ENCODE measurements at regions not wholly inside any gene's neighbourhood (a gene's known extent, or its start where the extent isn't known, plus 50 kb on each side); places are given as distances from the start of the nearest gene placed in this dataset.

- no peaks in the 10 kb centered on the region for H3K27me3 ChIP-seq (ENCODE audit: insufficient read depth, low read depth, severe bottlenecking)
- H3K27ac ChIP-seq, result no peak overlapping the region
- no peak overlapping the region for H3K4me3 ChIP-seq (ENCODE audit: low read depth, low read length)
- H3K36me3 ChIP-seq, result no peaks in the 10 kb centered on the region
- H3K9me3 ChIP-seq (ENCODE audit: severe bottlenecking), result no peaks in the 10 kb centered on the region
- no peak for TF ChIP-seq CTCF (IDR thresholded peaks at IDR 0.05; ENCODE audit: low read depth, low read length)
- DNase-seq, result no peak
These were observed 596.6 kb downstream of the PTPRU start for GRCh38 chr1:29832936-29833335.

GRCh38 chr1:29832471-29832870, 596.1 kb downstream of the PTPRU start:
- Histone ChIP-seq H3K27ac (no peak overlapping the region), H3K27me3 (ENCODE audit: insufficient read depth, low read depth, severe bottlenecking) (no peaks in the 10 kb centered on the region), H3K9me3 (ENCODE audit: severe bottlenecking) (no peaks in the 10 kb centered on the region), H3K4me3 (ENCODE audit: low read depth, low read length) (no peak overlapping the region), H3K36me3 (no peaks in the 10 kb centered on the region)
- DNase-seq, result no peak
- TF ChIP-seq CTCF (IDR thresholded peaks at IDR 0.05; ENCODE audit: low read depth, low read length), result no peak

GRCh38 chr1:29831500-29832117, 595.3 kb downstream of the PTPRU start:
- DNase-seq, result no peak
- Histone ChIP-seq H3K27me3 (ENCODE audit: insufficient read depth, low read depth, severe bottlenecking) (no peaks in the 10 kb centered on the region), H3K27ac (no peak overlapping the region), H3K4me3 (ENCODE audit: low read depth, low read length) (no peak overlapping the region), H3K9me3 (ENCODE audit: severe bottlenecking) (no peaks in the 10 kb centered on the region), H3K36me3 (no peaks in the 10 kb centered on the region)
- TF ChIP-seq CTCF (IDR thresholded peaks at IDR 0.05; ENCODE audit: low read depth, low read length), result no peak

GRCh38 chr1:29830916-29831315, 594.6 kb downstream of the PTPRU start:
- H3K9me3 ChIP-seq (ENCODE audit: severe bottlenecking), result no peaks in the 10 kb centered on the region
- DNase-seq, result no peak
- no peaks in the 10 kb centered on the region for H3K27me3 ChIP-seq (ENCODE audit: insufficient read depth, low read depth, severe bottlenecking)
- TF ChIP-seq CTCF (IDR thresholded peaks at IDR 0.05; ENCODE audit: low read depth, low read length), result no peak
- no peaks in the 10 kb centered on the region for H3K36me3 ChIP-seq
- no peak overlapping the region for H3K4me3 ChIP-seq (ENCODE audit: low read depth, low read length)
- H3K27ac ChIP-seq, result no peak overlapping the region

GRCh38 chr1:29830383-29830782, 594.1 kb downstream of the PTPRU start:
- H3K27me3 ChIP-seq (ENCODE audit: insufficient read depth, low read depth, severe bottlenecking), result no peaks in the 10 kb centered on the region
- no peak overlapping the region for H3K4me3 ChIP-seq (ENCODE audit: low read depth, low read length)
- H3K9me3 ChIP-seq (ENCODE audit: severe bottlenecking), result no peaks in the 10 kb centered on the region
- no peak for DNase-seq
- no peak for TF ChIP-seq CTCF (IDR thresholded peaks at IDR 0.05; ENCODE audit: low read depth, low read length)
- no peak overlapping the region for H3K27ac ChIP-seq
- no peaks in the 10 kb centered on the region for H3K36me3 ChIP-seq
